ENCODE measurements at regions not wholly inside any gene's neighbourhood (a gene's known extent, or its start where the extent isn't known, plus 50 kb on each side); places are given as distances from the start of the nearest gene placed in this dataset.
"Not testable (repeated sequence)": the region's sequence is repeated elsewhere in the genome, so short reads cannot be mapped to it uniquely, and the experiment has no call there.

- TF ChIP-seq MAFK (IDR thresholded peaks at IDR 0.05; ENCODE audit: low read depth, low read length), result no peak
- no peak for TF ChIP-seq CTCF (IDR thresholded peaks at IDR 0.05; ENCODE audit: control extremely low read depth in 1 of 3, insufficient read depth in 1 of 3, low read depth in 1 of 3, low read length in 3 of 3)
- TF ChIP-seq CBX5 (IDR thresholded peaks at IDR 0.05; ENCODE audit: low read depth, low read length), result no peak
- no peak for TF ChIP-seq CHD2 (IDR thresholded peaks at IDR 0.05; ENCODE audit: low read length)
- no peak for TF ChIP-seq JUND (IDR thresholded peaks at IDR 0.05; ENCODE audit: low read length)
Measured at GRCh38 chr7:86444245-86444644, 199.5 kb upstream of the GRM3 start (continued).

GRCh38 chr7:86440420-86440819 lies 203.3 kb upstream of the GRM3 start:
- H3K9ac ChIP-seq (replicated peaks in 1 of 4; ENCODE audit: extremely low read depth in 1 of 4, low read depth in 3 of 4, low read length in 3 of 4); H2BK20ac ChIP-seq (ENCODE audit: low read length); H3K9me3 ChIP-seq (ENCODE audit: insufficient read depth in 2 of 2, low read depth in 1 of 2, low read length in 1 of 2); H3K23me2 ChIP-seq (ENCODE audit: low read depth, low read length); H4K20me1 ChIP-seq (replicated peaks in 1 of 2; ENCODE audit: control insufficient read depth in 1 of 2, insufficient read depth in 2 of 2, low read length in 2 of 2); H3K27me3 ChIP-seq (replicated peaks in 1 of 4; ENCODE audit: control insufficient read depth in 3 of 4, extremely low read depth in 1 of 4, insufficient read depth in 3 of 4, low read length in 3 of 4); H4K91ac ChIP-seq (replicated peaks; ENCODE audit: insufficient read length, low read length); H2BK15ac ChIP-seq (ENCODE audit: low read length); H2BK12ac ChIP-seq (ENCODE audit: low read depth, low read length); H3K27ac ChIP-seq (ENCODE audit: low read depth, low read length); H3K4me3 ChIP-seq (ENCODE audit: extremely low read depth in 1 of 4, insufficient read depth in 2 of 4, low read depth in 3 of 4, low read length in 4 of 4); H3K79me1 ChIP-seq (ENCODE audit: low read depth, low read length); H4K5ac ChIP-seq (ENCODE audit: insufficient read length, low read depth, low read length); H2AK5ac ChIP-seq (ENCODE audit: low read depth, low read length); H2BK120ac ChIP-seq (replicated peaks; ENCODE audit: low read depth, low read length); POLR2A ChIA-PET (ENCODE audit: partially characterized antibody); DNase-seq (ENCODE audit: low read depth in 1 of 2, low spot score in 2 of 2); H3K4ac ChIP-seq (replicated peaks; ENCODE audit: insufficient read length, low read depth, low read length); H3K14ac ChIP-seq (ENCODE audit: insufficient read length); H3K36me3 ChIP-seq (ENCODE audit: control insufficient read depth in 2 of 4, insufficient read depth in 4 of 4, low read length in 3 of 4); FAIRE-seq; H3K4me1 ChIP-seq (replicated peaks in 1 of 4; ENCODE audit: control insufficient read depth in 3 of 4, insufficient read depth in 4 of 4, low read length in 3 of 4); H4K8ac ChIP-seq (ENCODE audit: extremely low read depth, insufficient read depth, low read length); H3K56ac ChIP-seq (replicated peaks; ENCODE audit: insufficient read length, low read depth, low read length); H3K4me2 ChIP-seq (ENCODE audit: insufficient read depth in 1 of 2, low read depth in 2 of 2, low read length in 2 of 2); H3K18ac ChIP-seq (ENCODE audit: extremely low read depth, low read length); H2AFZ ChIP-seq (ENCODE audit: low read length); H2BK5ac ChIP-seq (ENCODE audit: low read depth, low read length); H3K79me2 ChIP-seq (ENCODE audit: control insufficient read depth in 1 of 2, insufficient read depth in 2 of 2, low read length in 2 of 2); H3K23ac ChIP-seq (ENCODE audit: insufficient read length): not testable (repeated sequence)
- WGBS, 2 experiments (ENCODE audit: extremely low coverage in 1 of 2, insufficient coverage in 1 of 2, insufficient read length in 1 of 2, insufficient replicate concordance in 2 of 2, low coverage in 1 of 2, low lambda C conversion rate in 2 of 2, missing lambda C conversion rate in 1 of 2), result 100% methylated on average over 2 of the region's 29 CpGs; no CpG with 5 or more reads in 1 of the 2 experiments
- CTCF ChIA-PET (ENCODE audit: partially characterized antibody), result interaction anchor here (1.9 kb wide), 1 partner anchor 12 kb away, joined by 5 read pairs; no protein-coding TSS in a partner anchor

All from H1 (cell line).